RWPE1 (cell line): ENCODE measurements at regions not wholly inside any gene's neighbourhood (a gene's known extent, or its start where the extent isn't known, plus 50 kb on each side); places are given as distances from the start of the nearest gene placed in this dataset.
A peak's percentile ranks its signal among the peaks of the same experiment; 100 is the strongest.

Experiments
- CTCF ChIA-PET: fragments of 350-600 bp; sonication (Branson Sonifier 250); formaldehyde crosslinking; extraction: SDS; loops from one replicate; lab custom pipeline; 2021; lab: Yijun Ruan, JAX
- POLR2A ChIA-PET: fragments of 400-600 bp; formaldehyde crosslinking; extraction: SDS; loops from one replicate; lab custom pipeline; 2020; ENCODE audit warnings: antibody characterized with exemption; ENCODE audit not compliant: low non-redundant PET; lab: Yijun Ruan, JAX
- DNase-seq: peaks from one replicate; pipeline ENCODE4 v3.0.0; 2012; ENCODE audit warnings: low spot score
- H3K27ac ChIP-seq: fragments of 450-650 bp; 2 replicates; pipeline ENCODE4 v1.5.1; 2017
- TF ChIP-seq, protein P1 (sequence below): fragments of 450-650 bp; conservative IDR thresholded peaks from 2 replicates; pipeline ENCODE4 v1.5.1; 2017; ENCODE audit warnings: low read depth, mild to moderate bottlenecking

DNA sequence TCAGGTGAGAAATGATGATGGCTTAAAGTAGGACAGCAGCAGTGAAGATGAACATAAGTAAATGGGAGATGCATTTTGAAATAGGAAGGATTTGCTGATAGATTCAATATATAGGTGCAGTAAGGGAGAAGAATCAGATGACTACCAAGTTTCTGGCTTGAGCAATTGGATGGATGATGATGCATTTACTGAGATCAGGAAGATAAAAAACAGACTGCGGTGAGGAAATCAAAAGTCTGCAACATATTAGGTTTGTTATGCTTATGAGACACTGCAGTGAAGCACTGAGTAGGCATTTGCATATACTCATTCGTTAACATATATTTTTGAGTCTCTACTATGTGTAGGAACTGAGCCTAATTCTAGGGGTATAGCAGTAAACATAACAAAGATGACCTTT lies 184.2 kb downstream of the LACC1 start:
- ChIA-PET CTCF (no interaction called here), POLR2A (no interaction called here)

DNA sequence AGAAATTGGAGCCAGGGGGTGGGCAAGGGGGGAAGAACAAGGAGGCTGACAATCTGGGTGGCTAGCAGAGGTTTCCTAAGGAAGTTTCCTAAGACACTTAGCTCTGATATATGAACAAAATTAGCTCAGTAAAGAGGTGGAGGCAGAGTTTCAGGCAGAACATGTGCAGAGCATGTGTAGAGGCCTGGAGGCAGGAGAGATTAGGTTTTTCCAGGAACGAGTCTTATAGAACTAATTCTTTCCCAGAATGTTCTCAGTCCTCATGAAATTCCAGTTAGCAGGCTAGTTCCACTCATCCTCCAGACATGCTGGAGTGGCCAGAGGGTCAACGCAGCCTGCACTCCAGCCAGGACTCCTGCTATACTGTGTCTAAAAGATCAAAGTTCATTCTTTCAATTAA lies 184.7 kb downstream of the LACC1 start:
- ChIA-PET POLR2A (no interaction called here), CTCF (no interaction called here)
- DNase-seq = no peak
- TF ChIP-seq, protein P1, sequence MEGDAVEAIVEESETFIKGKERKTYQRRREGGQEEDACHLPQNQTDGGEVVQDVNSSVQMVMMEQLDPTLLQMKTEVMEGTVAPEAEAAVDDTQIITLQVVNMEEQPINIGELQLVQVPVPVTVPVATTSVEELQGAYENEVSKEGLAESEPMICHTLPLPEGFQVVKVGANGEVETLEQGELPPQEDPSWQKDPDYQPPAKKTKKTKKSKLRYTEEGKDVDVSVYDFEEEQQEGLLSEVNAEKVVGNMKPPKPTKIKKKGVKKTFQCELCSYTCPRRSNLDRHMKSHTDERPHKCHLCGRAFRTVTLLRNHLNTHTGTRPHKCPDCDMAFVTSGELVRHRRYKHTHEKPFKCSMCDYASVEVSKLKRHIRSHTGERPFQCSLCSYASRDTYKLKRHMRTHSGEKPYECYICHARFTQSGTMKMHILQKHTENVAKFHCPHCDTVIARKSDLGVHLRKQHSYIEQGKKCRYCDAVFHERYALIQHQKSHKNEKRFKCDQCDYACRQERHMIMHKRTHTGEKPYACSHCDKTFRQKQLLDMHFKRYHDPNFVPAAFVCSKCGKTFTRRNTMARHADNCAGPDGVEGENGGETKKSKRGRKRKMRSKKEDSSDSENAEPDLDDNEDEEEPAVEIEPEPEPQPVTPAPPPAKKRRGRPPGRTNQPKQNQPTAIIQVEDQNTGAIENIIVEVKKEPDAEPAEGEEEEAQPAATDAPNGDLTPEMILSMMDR = no peak
- H3K27ac ChIP-seq = no peak overlapping the region

More for the DNA sequence above, 184.2 kb downstream of the LACC1 start:
- no peak overlapping the region for H3K27ac ChIP-seq
- DNase-seq = no peak
- TF ChIP-seq, protein P1 = no peak

DNA sequence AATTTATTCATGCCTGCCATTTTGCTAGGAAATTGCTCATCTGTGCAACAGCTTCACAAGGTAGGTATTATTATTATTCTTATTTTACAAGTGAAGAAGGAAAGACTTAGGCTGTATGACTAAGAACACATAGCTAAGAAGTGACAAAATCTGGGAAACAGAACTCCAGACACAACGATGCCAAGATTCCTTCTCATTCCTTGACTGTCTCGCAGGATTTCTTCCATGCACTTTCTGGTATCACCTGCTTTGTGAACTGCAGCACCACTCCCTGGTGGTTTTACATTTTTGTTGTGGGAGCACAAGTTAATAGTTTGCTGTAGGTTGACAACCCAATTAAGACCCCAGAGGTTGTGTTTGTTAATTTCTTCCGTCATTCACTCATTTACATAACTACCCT lies 188.5 kb downstream of the LACC1 start:
- TF ChIP-seq, protein P1 = no peak
- no peak overlapping the region for H3K27ac ChIP-seq
- CTCF ChIA-PET = no interaction called here
- POLR2A ChIA-PET = no interaction called here
- no peak for DNase-seq

DNA sequence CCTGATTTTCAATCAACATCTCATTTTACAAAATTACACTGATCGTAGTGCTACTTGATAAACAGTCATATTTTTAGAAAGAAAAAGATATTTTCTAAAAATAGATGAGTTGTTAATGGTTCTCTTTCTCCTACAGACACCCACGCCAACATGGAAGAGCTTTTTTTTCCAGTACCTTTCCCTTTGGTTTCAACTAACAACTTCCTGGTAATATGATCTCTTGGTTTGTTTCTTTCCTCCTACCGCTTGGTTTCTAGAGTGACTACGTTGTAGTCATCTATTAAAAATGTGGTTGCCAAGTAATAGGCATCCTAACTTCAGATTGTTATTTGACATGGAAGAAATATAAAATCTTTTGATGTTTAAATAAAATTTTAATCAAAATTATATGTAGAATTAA lies 189.0 kb downstream of the LACC1 start:
- TF ChIP-seq, protein P1 = no peak
- peak; percentile 68 for DNase-seq
- ChIA-PET POLR2A (no interaction called here), CTCF (no interaction called here)
- no peak overlapping the region for H3K27ac ChIP-seq

DNA sequence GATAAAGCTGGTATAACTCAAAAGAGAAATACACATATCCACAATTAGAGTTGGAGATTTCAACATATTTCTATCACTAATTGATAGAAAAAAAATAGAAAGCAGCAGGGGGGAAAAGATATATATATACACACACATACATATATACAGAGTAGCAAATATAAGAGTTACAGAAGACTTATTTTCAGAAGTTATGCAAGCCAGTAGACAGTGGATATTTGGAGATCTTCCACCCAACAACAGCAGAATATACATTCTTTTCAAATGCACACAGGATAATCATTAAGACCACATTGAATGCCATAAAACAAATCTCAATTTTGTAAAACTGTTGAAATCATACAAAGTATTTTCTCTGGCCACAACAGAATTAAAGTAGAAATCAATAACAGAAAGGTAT lies 192.8 kb downstream of the LACC1 start:
- DNase-seq = no peak
- H3K27ac ChIP-seq = no peak overlapping the region
- TF ChIP-seq, protein P1 = no peak
- ChIA-PET CTCF (interaction anchor here (0.6 kb wide), 1 partner anchor 862 kb away, joined by 3 read pairs; no protein-coding TSS in a partner anchor), POLR2A (no interaction called here)

- POLR2A ChIA-PET = no interaction called here
- CTCF ChIA-PET = no interaction called here
- H3K27ac ChIP-seq = no peak overlapping the region
- TF ChIP-seq, protein P1 = no peak
- no peak for DNase-seq
Observed at GRCh38 chr13:44074611-44075010, 194.9 kb downstream of the LACC1 start.

- no peak overlapping the region for H3K27ac ChIP-seq
- CTCF ChIA-PET = no interaction called here
- TF ChIP-seq, protein P1 = no peak
- DNase-seq = no peak
- POLR2A ChIA-PET = no interaction called here
Observed at GRCh38 chr13:44075113-44075512, 195.4 kb downstream of the LACC1 start.
